HG03045 (cell line): ENCODE measurements at regions not wholly inside any gene's neighbourhood (a gene's known extent, or its start where the extent isn't known, plus 50 kb on each side); places are given as distances from the start of the nearest gene placed in this dataset.

Experiments
- ATAC-seq: cut with Tn5 transposase; IDR thresholded peaks from one replicate; pipeline ENCODE4 v1.9.1; 2021; ENCODE audit warnings: mild to moderate bottlenecking, moderate library complexity; ENCODE audit not compliant: unreplicated experiment

DNA sequence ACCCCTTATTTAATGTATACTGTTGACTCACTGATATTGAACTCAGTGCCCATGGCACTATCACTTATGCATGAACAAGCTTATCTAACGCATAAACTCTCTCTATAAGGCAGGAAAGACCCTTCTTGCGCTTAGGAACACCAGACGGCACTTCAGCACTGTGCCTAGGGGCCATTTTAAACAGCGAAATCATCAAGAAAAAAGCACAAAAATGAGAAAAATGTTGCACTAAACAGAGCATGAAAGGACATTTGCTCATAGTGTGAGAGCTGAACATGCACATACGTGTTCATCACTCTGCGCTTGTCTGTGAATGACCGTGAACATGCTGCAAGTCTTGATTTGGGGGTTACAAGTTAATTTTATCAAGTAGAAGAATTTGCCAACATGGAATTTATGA is 109.6 kb downstream of the WDR11 start:
- ATAC-seq, result no peak

GRCh38 chr10:120961795-120962755 is 110.9 kb downstream of the WDR11 start:
- no peak for ATAC-seq

- no peak for ATAC-seq
These were observed 111.8 kb downstream of the WDR11 start for GRCh38 chr10:120962756-120963593.

GRCh38 chr10:120963594-120964220 is 112.5 kb downstream of the WDR11 start:
- no peak for ATAC-seq

GRCh38 chr10:120966657-120967045 is 115.5 kb downstream of the WDR11 start:
- ATAC-seq, result no peak

- ATAC-seq, result no peak
These were observed 118.1 kb downstream of the WDR11 start for GRCh38 chr10:120969219-120969645.

DNA sequence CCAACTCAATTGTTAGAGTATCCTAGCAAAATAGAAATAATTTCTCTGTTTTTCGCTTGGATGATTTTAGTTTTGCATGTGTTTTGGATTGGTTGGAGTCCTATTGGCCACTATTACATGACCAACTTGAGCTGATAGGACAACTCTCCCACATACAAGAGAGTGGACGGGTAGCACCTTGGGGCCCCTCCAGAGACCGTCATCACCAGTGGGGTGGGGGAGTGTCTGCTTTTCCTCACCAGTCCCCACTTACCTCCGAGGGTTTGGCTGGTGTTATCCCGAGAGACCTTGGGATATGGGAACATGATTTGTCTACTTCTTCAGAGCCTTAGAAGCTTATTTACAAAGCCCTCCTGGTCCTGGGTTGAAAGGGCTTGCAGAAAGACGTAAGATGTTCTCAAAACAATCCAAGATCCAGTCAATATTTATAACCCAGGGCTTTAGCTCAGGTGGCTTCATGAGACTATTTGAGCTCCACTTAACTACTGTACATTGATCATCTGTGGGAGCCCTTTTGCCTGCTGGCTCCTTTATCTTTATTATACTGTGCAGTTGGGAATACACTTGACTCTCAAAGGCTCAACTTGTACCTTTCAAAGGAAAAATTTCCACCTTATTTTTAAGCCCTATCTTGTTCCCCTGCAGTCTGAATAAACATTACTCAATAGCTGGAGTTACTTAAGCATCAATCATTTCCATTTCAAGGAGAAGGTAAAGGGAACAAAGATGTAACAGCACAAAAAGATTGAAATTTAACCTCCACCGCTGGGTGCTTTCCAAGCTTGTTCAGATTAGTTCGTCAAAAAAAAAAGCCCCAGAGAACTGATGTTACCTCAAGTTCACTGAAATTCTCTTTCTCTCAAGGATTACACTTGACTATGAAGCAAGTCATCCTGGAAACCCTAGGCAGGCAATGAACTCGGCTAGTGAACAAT is 119.7 kb downstream of the WDR11 start:
- no peak for ATAC-seq

DNA sequence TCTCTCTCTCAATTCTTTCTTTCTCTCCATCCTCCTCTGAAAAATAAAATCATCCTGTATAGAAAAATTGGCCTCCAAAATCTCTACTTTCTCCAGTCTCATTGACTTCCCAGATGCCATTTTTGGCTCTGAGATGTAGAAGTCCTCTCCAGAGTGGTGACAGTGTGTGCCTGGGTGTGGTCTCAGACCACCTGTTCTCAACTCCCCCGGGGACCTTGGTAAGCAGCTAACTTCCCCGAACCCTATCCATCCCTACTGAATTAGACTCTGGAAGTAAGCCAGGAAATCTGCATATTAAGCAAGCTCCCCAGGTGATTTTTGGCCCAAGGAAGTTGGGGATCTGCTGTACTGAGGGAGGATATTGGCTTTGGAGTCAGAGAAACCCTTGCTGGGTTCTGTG is 120.5 kb downstream of the WDR11 start:
- ATAC-seq, result no peak

- no peak for ATAC-seq
These were observed 121.1 kb downstream of the WDR11 start for GRCh38 chr10:120972259-120972658.

DNA sequence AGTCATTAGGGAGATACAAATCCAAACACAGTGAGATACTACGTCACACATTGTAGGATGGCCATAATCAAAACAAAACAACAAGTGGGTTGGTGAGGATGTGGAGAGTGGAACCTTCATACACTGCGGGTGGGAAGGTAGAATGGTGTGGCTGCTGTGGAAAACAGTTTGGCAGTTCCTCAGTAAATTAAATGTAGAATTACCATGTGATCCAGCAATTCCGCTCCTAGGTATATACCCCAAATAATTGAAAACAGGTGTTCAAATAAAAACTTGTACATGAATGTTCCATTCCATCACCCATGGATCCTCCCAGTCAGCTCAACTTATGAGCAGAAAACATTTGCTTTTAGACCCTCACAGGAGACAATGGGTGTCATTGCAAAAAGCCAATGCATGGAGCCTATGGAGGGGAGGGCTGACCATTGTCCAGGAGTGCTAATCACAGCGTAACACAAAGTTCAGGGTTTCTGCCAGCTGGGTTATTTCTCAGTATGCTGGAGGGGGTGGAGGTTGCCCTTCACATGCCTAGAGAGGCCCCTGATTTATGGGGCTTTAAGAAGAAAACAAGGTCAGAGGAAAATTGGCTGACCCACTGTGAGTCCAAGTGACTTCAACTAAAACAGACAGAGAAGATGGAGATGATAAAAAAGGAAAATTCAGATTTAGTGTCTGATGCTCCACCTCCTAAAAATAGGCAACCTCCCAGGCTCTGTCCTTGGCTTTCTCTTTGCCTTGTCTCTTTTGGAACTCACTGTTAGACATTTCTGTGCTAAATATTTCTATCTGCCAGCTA is 124.1 kb downstream of the WDR11 start:
- no peak for ATAC-seq

- no peak for ATAC-seq
These were observed 124.7 kb downstream of the WDR11 start for GRCh38 chr10:120975868-120976225.

DNA sequence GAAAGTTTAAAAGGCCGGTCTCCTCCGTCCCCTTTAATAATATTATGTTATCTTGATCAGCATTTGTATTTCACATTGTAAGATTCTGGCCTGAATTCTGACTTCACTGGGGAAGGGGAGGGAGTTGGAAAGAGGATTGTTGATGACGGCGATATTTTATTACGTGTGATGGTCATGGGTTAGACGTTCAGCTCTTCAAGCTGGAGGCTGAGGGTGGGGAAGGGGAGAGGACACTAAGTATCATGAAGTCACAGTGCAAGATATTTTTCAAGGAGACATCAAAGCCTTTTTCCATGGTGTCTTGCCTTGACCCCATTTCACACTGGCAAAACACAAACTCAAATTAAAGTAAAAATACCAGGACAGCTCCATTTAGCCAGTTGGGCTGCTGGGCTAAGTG is 126.7 kb downstream of the WDR11 start:
- ATAC-seq, result no peak

- no peak for ATAC-seq
These were observed 127.6 kb downstream of the WDR11 start for GRCh38 chr10:120978589-120979252.

DNA sequence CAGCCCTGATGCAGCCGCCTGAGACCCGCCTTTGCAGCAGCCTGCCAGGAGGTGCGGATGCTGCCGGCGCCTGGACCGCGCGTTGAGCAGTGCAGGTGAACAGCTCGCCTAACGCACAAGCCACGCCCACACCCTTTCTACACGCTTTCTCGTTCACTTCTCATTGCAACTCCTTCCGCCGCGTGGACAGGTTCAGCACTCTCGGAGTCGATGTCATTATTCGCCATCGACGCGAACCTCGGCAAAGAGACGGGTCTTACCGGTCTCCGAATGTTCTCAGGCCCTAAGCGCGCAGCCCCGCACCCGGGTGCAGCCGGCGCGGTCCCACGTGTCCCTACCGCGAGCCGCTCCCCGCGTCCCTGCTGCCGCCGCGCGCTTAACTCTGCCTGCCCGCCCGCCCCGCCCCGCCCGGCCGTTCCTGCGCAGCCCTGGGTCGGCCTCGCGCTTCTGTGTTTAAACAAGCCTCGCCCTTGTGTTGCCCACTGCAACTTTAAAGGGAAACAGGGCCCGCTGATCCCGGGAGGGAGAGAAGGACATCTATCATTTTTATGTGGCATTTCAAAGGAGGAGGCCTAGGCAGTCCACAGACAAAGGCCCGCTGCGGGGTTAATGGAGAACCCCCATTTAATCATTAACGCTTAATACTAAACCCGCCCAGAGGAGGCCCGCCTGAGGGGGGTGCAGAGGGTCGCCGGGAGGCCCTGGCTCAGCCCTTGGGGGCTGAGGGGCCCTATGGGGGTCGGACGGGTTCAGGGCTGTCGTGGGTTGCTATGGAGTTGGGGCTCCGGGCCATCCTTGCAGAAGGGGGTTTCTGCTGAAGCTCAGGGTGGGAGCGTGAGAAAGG is 128.5 kb downstream of the WDR11 start:
- ATAC-seq, result no peak

- ATAC-seq, result no peak
These were observed 129.4 kb downstream of the WDR11 start for GRCh38 chr10:120980279-120981255.

GRCh38 chr10:120981601-120982391 is 130.6 kb downstream of the WDR11 start:
- no peak for ATAC-seq
